ENCODE measurements at regions not wholly inside any gene's neighbourhood (a gene's known extent, or its start where the extent isn't known, plus 50 kb on each side); places are given as distances from the start of the nearest gene placed in this dataset.

DNA sequence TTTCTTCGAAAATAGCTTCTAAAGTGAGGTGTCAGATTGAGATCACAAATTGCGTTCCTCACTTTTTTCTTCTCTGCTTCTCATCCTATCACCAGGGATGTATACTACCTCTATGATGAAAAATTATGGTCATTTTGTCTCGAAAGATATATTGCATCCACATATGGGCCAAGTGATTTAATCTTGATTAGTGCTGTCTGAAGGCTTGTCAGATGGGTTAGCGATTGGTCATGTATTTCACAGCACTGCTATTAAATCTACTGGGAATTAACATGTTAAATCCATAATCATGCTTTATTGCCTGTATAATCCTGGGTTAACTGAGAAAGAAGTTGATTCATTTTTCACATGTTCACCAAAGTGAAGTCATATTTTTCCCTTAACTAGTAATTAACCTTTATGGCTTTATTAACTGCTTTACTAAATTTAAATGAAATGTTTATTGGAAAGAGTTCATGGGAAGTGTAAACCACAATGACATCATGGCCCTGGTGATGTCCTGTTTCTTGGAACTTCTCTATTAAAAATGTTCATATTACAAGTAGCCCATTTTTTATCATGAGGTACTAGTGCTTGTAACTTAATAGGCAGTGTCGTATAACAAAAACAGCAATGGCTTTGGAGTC lies 193.3 kb downstream of the SMC2 start:
- Histone ChIP-seq H3K4me3 (ENCODE audit: insufficient read depth in 1 of 2, low read depth in 1 of 2, low read length in 2 of 2) (no peak overlapping the region), H3K9me3 (ENCODE audit: control insufficient read depth, low read length) (no peaks in the 10 kb centered on the region), H2AFZ (ENCODE audit: low read depth, low read length) (no peak overlapping the region), H3K18ac (ENCODE audit: low read depth in 1 of 2, low read length in 2 of 2) (no peak overlapping the region), H2BK120ac (ENCODE audit: low read depth, low read length) (no peak overlapping the region), H3K27ac (ENCODE audit: low read length, poor library complexity, severe bottlenecking) (no peak overlapping the region), H3K4me2 (ENCODE audit: low read length, poor library complexity, severe bottlenecking) (no peak overlapping the region), H2BK12ac (ENCODE audit: low read length in 2 of 2) (no peak overlapping the region), H3K14ac (ENCODE audit: low read length in 2 of 2) (no peak overlapping the region), H3K23ac (ENCODE audit: low read length in 2 of 2) (no peak overlapping the region), H3K4me1 (ENCODE audit: control insufficient read depth, insufficient read depth, low read depth, low read length) (no peaks in the 10 kb centered on the region), H3K9ac (ENCODE audit: low read length) (no peak overlapping the region), H3K36me3 (ENCODE audit: control insufficient read depth in 1 of 2, insufficient read depth in 2 of 2, low read depth in 1 of 2, low read length in 2 of 2) (no peaks in the 10 kb centered on the region), H3K79me1 (replicated peaks; ENCODE audit: low read length, poor library complexity, severe bottlenecking) (no peaks in the 10 kb centered on the region), H3K27me3 (ENCODE audit: control insufficient read depth in 1 of 2, insufficient read depth in 1 of 2, low read length in 2 of 2) (no peaks in the 10 kb centered on the region), H2BK15ac (ENCODE audit: low read depth, poor library complexity, severe bottlenecking) (no peak overlapping the region), H4K8ac (ENCODE audit: low read length) (no peak overlapping the region), H2BK5ac (ENCODE audit: low read depth, low read length, poor library complexity, severe bottlenecking) (no peak overlapping the region), H3K4ac (ENCODE audit: low read depth in 1 of 2, low read length in 2 of 2) (no peak overlapping the region), H2AK5ac (ENCODE audit: low read length, severe bottlenecking) (no peak overlapping the region), H4K91ac (ENCODE audit: low read length) (no peak overlapping the region)
- DNase-seq = no peak
- 70% methylated on average over 2 of the region's 5 CpGs for WGBS

DNA sequence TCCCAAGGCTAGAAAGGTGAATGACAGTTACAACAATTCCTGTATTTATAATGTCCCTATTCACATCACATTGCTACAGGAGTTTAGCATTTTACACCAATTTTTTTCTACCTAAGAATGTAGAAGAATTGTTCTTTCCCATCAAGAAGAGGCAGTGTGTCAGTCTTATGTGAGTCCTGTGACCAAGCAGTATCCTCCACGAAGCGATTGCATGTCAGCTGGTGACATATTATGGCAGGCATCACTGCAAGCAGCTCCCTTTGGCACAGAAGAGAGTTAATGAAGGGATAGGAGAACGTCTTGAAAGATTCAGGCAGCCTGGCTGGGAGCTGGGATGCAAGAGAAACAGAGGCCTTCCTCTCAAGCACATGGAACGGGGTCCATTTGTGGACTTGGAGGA lies 199.8 kb downstream of the SMC2 start:
- H3K4me1 ChIP-seq (ENCODE audit: control insufficient read depth, insufficient read depth, low read depth, low read length) = no peaks in the 10 kb centered on the region
- H4K8ac ChIP-seq (ENCODE audit: low read length) = no peak overlapping the region
- H3K23ac ChIP-seq (ENCODE audit: low read length in 2 of 2) = no peak overlapping the region
- no peak overlapping the region for H2AK5ac ChIP-seq (ENCODE audit: low read length, severe bottlenecking)
- H4K91ac ChIP-seq (ENCODE audit: low read length) = no peak overlapping the region
- no peak overlapping the region for H2BK15ac ChIP-seq (ENCODE audit: low read depth, poor library complexity, severe bottlenecking)
- no peaks in the 10 kb centered on the region for H3K79me1 ChIP-seq (replicated peaks; ENCODE audit: low read length, poor library complexity, severe bottlenecking)
- H3K4me2 ChIP-seq (ENCODE audit: low read length, poor library complexity, severe bottlenecking) = no peak overlapping the region
- H3K14ac ChIP-seq (ENCODE audit: low read length in 2 of 2) = no peak overlapping the region
- H2BK120ac ChIP-seq (ENCODE audit: low read depth, low read length) = no peak overlapping the region
- DNase-seq = no peak
- WGBS = 47% methylated on average over 4 of the region's 4 CpGs
- H2AFZ ChIP-seq (ENCODE audit: low read depth, low read length) = no peak overlapping the region
- no peak overlapping the region for H3K4ac ChIP-seq (ENCODE audit: low read depth in 1 of 2, low read length in 2 of 2)
- H3K27me3 ChIP-seq (ENCODE audit: control insufficient read depth in 1 of 2, insufficient read depth in 1 of 2, low read length in 2 of 2) = no peaks in the 10 kb centered on the region
- no peak overlapping the region for H3K27ac ChIP-seq (ENCODE audit: low read length, poor library complexity, severe bottlenecking)
- H2BK5ac ChIP-seq (ENCODE audit: low read depth, low read length, poor library complexity, severe bottlenecking) = no peak overlapping the region
- no peak overlapping the region for H3K4me3 ChIP-seq (ENCODE audit: insufficient read depth in 1 of 2, low read depth in 1 of 2, low read length in 2 of 2)
- no peaks in the 10 kb centered on the region for H3K36me3 ChIP-seq (ENCODE audit: control insufficient read depth in 1 of 2, insufficient read depth in 2 of 2, low read depth in 1 of 2, low read length in 2 of 2)
- H3K18ac ChIP-seq (ENCODE audit: low read depth in 1 of 2, low read length in 2 of 2) = no peak overlapping the region
- no peak overlapping the region for H2BK12ac ChIP-seq (ENCODE audit: low read length in 2 of 2)
- H3K9me3 ChIP-seq (ENCODE audit: control insufficient read depth, low read length) = no peaks in the 10 kb centered on the region
- no peak overlapping the region for H3K9ac ChIP-seq (ENCODE audit: low read length)

DNA sequence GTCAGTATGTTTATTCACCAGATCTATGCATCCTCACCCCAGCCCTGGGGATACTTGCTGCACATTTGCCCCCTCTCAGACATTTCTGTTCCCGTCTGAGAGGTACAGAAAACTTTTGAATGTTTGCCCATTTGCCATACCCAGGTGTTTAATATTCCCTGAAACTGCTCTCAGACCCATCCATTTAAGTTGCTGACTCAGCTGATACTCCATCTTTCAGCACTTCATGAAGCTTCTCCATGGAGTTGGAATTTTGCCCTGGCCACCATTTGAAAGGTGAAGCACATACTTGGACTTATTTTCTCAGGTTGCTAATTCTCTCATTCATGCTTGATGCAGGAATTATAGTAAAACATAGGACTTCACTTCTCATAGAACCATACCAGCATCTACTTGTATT lies 203.9 kb upstream of the OR13F1 start:
- no peak overlapping the region for H3K14ac ChIP-seq (ENCODE audit: low read length in 2 of 2)
- H2BK12ac ChIP-seq (ENCODE audit: low read length in 2 of 2) = no peak overlapping the region
- no peak overlapping the region for H3K4me3 ChIP-seq (ENCODE audit: insufficient read depth in 1 of 2, low read depth in 1 of 2, low read length in 2 of 2)
- no peak overlapping the region for H3K27ac ChIP-seq (ENCODE audit: low read length, poor library complexity, severe bottlenecking)
- H3K9ac ChIP-seq (ENCODE audit: low read length) = no peak overlapping the region
- H2BK120ac ChIP-seq (ENCODE audit: low read depth, low read length) = no peak overlapping the region
- no peak for DNase-seq
- no peaks in the 10 kb centered on the region for H3K9me3 ChIP-seq (ENCODE audit: control insufficient read depth, low read length)
- H3K36me3 ChIP-seq (ENCODE audit: control insufficient read depth in 1 of 2, insufficient read depth in 2 of 2, low read depth in 1 of 2, low read length in 2 of 2) = no peaks in the 10 kb centered on the region
- H3K27me3 ChIP-seq (ENCODE audit: control insufficient read depth in 1 of 2, insufficient read depth in 1 of 2, low read length in 2 of 2) = no peaks in the 10 kb centered on the region
- no peak overlapping the region for H2BK15ac ChIP-seq (ENCODE audit: low read depth, poor library complexity, severe bottlenecking)
- H3K4ac ChIP-seq (ENCODE audit: low read depth in 1 of 2, low read length in 2 of 2) = no peak overlapping the region
- H3K4me1 ChIP-seq (ENCODE audit: control insufficient read depth, insufficient read depth, low read depth, low read length) = no peaks in the 10 kb centered on the region
- H3K79me1 ChIP-seq (replicated peaks; ENCODE audit: low read length, poor library complexity, severe bottlenecking) = no peaks in the 10 kb centered on the region
- H3K4me2 ChIP-seq (ENCODE audit: low read length, poor library complexity, severe bottlenecking) = no peak overlapping the region
- H2BK5ac ChIP-seq (ENCODE audit: low read depth, low read length, poor library complexity, severe bottlenecking) = no peak overlapping the region
- H4K91ac ChIP-seq (ENCODE audit: low read length) = no peak overlapping the region
- H3K23ac ChIP-seq (ENCODE audit: low read length in 2 of 2) = no peak overlapping the region
- no peak overlapping the region for H2AFZ ChIP-seq (ENCODE audit: low read depth, low read length)
- no peak overlapping the region for H2AK5ac ChIP-seq (ENCODE audit: low read length, severe bottlenecking)
- 52% methylated on average over 1 of the region's 1 CpG for WGBS
- no peak overlapping the region for H4K8ac ChIP-seq (ENCODE audit: low read length)
- no peak overlapping the region for H3K18ac ChIP-seq (ENCODE audit: low read depth in 1 of 2, low read length in 2 of 2)

DNA sequence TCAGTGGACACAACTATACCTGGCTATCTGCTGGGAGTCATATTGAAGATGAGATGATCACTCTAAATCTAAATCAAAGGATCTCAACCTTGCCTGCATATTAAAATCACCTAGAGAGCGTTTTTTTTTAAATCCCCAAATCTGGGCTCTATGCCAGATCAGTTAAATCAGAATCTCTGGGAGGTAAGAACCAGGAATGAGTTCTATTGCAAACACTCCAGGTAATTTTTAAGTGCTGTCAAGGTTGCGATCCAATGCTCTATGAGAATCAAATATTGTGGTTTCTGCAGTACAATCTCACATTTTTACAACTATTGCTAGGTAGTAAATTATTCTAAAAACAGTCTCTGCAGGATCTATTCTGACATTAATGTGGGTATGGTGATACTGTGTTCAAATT lies 202.3 kb upstream of the OR13F1 start:
- no peaks in the 10 kb centered on the region for H3K9me3 ChIP-seq (ENCODE audit: control insufficient read depth, low read length)
- H3K79me1 ChIP-seq (replicated peaks; ENCODE audit: low read length, poor library complexity, severe bottlenecking) = no peaks in the 10 kb centered on the region
- H3K36me3 ChIP-seq (ENCODE audit: control insufficient read depth in 1 of 2, insufficient read depth in 2 of 2, low read depth in 1 of 2, low read length in 2 of 2) = no peaks in the 10 kb centered on the region
- no peak overlapping the region for H4K91ac ChIP-seq (ENCODE audit: low read length)
- no peak overlapping the region for H3K14ac ChIP-seq (ENCODE audit: low read length in 2 of 2)
- H3K4me1 ChIP-seq (ENCODE audit: control insufficient read depth, insufficient read depth, low read depth, low read length) = no peaks in the 10 kb centered on the region
- H3K23ac ChIP-seq (ENCODE audit: low read length in 2 of 2) = no peak overlapping the region
- 60% methylated on average over 1 of the region's 2 CpGs for WGBS
- no peak overlapping the region for H2AK5ac ChIP-seq (ENCODE audit: low read length, severe bottlenecking)
- no peak overlapping the region for H4K8ac ChIP-seq (ENCODE audit: low read length)
- H3K18ac ChIP-seq (ENCODE audit: low read depth in 1 of 2, low read length in 2 of 2) = no peak overlapping the region
- H3K4me2 ChIP-seq (ENCODE audit: low read length, poor library complexity, severe bottlenecking) = no peak overlapping the region
- no peak overlapping the region for H3K4me3 ChIP-seq (ENCODE audit: insufficient read depth in 1 of 2, low read depth in 1 of 2, low read length in 2 of 2)
- no peak overlapping the region for H2BK5ac ChIP-seq (ENCODE audit: low read depth, low read length, poor library complexity, severe bottlenecking)
- no peak for DNase-seq
- H3K9ac ChIP-seq (ENCODE audit: low read length) = no peak overlapping the region
- no peak overlapping the region for H2BK120ac ChIP-seq (ENCODE audit: low read depth, low read length)
- no peak overlapping the region for H3K4ac ChIP-seq (ENCODE audit: low read depth in 1 of 2, low read length in 2 of 2)
- H2BK15ac ChIP-seq (ENCODE audit: low read depth, poor library complexity, severe bottlenecking) = no peak overlapping the region
- H3K27ac ChIP-seq (ENCODE audit: low read length, poor library complexity, severe bottlenecking) = no peak overlapping the region
- no peaks in the 10 kb centered on the region for H3K27me3 ChIP-seq (ENCODE audit: control insufficient read depth in 1 of 2, insufficient read depth in 1 of 2, low read length in 2 of 2)
- H2AFZ ChIP-seq (ENCODE audit: low read depth, low read length) = no peak overlapping the region
- H2BK12ac ChIP-seq (ENCODE audit: low read length in 2 of 2) = no peak overlapping the region
